GM12864 (cell line): ENCODE measurements at regions not wholly inside any gene's neighbourhood (a gene's known extent, or its start where the extent isn't known, plus 50 kb on each side); places are given as distances from the start of the nearest gene placed in this dataset.

ENCODE experiments used
- DNase-seq: peaks from one replicate; pipeline ENCODE4 v3.0.0-alpha.2; 2011; ENCODE audit warnings: low read depth
- H3K4me3 ChIP-seq: 2 replicates; pipeline ENCODE4 v1.5.1; 2011; ENCODE audit warnings: mild to moderate bottlenecking, low read depth, low read length, control low read depth
- TF ChIP-seq, protein P1 (sequence below): IDR thresholded peaks from 2 replicates; pipeline ENCODE4 v1.5.1; 2011; ENCODE audit warnings: low read depth, mild to moderate bottlenecking, moderate library complexity, low read length, control low read depth, inconsistent platforms; ENCODE audit errors: missing control alignments

DNA sequence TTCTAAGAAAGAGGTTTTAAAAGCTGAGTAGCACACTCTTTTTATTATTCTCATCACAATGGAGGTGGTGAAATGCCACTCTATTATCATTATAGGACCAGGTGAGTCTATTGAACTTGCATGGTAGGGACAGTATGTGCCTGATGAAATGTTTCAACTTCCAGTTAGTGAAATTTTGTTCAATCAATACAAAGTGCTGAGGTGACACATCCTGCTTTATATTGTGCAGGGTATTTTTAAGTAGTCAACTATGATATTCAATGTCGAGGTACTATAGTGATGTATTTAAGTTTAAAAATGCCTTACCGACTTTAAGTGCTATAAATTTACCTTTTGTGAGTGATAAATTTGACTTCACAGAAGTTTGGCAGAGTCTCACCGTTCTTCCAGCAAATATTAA, 284.7 kb upstream of the BRINP3 start:
- TF ChIP-seq, protein P1, sequence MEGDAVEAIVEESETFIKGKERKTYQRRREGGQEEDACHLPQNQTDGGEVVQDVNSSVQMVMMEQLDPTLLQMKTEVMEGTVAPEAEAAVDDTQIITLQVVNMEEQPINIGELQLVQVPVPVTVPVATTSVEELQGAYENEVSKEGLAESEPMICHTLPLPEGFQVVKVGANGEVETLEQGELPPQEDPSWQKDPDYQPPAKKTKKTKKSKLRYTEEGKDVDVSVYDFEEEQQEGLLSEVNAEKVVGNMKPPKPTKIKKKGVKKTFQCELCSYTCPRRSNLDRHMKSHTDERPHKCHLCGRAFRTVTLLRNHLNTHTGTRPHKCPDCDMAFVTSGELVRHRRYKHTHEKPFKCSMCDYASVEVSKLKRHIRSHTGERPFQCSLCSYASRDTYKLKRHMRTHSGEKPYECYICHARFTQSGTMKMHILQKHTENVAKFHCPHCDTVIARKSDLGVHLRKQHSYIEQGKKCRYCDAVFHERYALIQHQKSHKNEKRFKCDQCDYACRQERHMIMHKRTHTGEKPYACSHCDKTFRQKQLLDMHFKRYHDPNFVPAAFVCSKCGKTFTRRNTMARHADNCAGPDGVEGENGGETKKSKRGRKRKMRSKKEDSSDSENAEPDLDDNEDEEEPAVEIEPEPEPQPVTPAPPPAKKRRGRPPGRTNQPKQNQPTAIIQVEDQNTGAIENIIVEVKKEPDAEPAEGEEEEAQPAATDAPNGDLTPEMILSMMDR = no peak
- DNase-seq = no peak
- no peak overlapping the region for H3K4me3 ChIP-seq

DNA sequence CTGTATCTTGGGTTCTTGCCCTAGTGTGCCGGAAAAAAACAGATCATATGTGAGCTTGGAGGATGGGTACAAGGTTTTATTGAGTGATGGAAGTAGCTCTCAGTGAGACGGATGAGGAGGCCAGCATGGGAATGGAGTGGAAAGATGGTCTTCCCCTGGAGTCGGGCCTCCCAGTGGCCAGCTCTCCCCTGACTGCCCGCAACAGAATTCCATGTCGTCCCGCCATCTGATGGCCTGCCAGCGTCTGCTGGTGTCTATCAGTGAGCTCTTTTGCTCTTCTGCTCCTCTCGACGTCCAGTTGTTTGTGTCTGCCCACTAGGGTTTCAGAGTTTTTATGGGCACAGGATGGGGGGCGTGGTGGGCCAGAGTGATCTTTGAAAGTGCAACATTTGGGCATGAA, 315.2 kb upstream of the BRINP3 start:
- H3K4me3 ChIP-seq = no peak overlapping the region
- no peak for DNase-seq
- TF ChIP-seq, protein P1 = no peak

DNA sequence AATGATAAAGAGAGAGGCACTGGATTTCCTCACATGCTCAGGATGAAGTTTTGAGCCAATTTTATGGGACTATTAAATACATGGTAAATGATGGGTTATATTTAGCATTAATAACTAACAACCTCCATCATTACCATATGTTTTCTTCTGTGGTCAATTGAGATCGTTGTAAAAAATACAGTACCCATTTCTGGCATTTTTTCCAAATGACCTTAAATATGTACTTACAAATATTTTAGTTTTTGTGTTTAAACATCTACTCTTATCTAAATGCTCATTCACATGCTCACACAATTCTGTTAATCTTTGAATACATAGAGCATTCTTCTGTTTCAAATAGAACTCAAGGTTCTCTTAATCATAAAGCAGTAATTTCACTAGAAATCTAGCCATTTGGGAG, 330.0 kb upstream of the BRINP3 start:
- DNase-seq = no peak
- TF ChIP-seq, protein P1 = no peak
- no peak overlapping the region for H3K4me3 ChIP-seq

DNA sequence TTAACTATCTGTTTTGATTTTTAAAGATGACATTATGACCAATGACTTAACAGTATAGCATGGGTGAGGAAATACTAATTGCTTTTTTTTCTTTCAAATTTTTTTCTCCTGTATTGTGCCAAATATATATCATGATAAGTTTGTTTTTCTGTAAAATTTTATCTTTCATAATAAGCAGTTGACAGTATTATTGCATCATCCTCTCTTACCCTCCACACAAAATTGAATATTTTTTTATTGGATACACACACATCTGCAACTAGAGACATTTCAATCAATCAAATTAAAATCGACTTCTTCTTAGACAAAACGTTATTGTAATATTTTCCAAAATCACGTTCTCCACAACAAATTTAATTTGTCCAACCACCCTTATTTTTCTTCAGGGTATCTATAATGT, 330.4 kb upstream of the BRINP3 start:
- TF ChIP-seq, protein P1 = no peak
- no peak for DNase-seq

DNA sequence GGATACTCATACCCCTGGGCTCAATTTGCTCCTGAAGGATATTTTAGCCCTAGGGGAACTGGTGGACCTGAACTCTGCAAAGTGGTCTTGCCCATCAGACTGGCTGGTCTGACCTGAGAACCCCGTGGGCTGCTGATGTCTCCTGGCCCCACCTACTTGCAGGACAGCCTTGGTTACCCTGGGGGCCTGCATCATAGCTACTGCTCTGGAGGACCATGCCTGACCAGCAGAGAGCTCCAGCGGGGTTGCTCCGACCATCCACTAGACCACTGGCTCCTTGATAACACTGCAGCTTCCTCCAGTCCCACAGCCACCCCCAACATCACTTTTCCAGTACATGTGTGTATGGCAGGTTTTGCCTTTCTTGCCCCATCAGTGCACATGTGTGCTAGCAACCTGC, 331.6 kb upstream of the BRINP3 start:
- no peak for DNase-seq
- no peak overlapping the region for H3K4me3 ChIP-seq
- TF ChIP-seq, protein P1 = no peak

More for the DNA sequence above, 330.4 kb upstream of the BRINP3 start:
- no peak overlapping the region for H3K4me3 ChIP-seq

DNA sequence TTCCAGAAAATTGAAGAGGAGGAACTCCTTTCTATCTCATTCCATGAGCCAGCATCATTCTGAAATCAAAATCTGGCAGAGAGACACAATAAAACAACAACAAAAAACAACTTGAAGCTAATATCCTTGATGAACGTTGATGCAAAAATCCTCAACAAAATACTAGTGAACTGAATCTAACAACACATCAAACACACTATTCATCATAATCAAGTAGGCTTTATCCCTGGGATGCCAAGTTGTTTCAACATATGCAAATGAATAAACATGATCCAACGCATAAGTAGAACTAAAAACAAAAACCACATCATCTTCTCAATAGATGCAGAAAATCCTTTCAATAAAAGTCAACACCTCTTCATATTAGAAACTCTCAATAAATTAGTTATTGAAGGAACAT, 335.3 kb upstream of the BRINP3 start:
- no peak for DNase-seq
- TF ChIP-seq, protein P1 = no peak
- no peak overlapping the region for H3K4me3 ChIP-seq

DNA sequence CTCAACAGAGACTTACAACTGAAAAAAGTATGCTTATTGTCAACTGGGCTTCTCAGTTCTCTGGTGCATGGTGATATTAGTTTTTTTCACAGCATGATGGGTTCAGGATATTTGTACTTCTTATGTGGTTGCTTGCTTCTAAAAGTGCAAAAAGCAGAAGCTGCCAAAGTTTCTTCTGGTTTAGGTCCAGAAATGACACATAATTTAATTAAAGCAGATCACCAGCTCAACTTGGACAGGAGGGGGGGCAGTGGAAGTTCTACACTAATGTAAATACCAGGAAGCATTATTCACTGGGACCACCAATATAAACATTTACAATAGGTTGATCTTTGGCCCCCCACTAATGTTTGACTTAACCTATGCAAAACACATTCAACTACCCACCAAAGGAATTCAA, 354.8 kb upstream of the BRINP3 start:
- DNase-seq = no peak
- TF ChIP-seq, protein P1 = no peak
- H3K4me3 ChIP-seq = no peak overlapping the region
